HG02759 (cell line): ENCODE measurements at regions not wholly inside any gene's neighbourhood (a gene's known extent, or its start where the extent isn't known, plus 50 kb on each side); places are given as distances from the start of the nearest gene placed in this dataset.

Experiments used
- ATAC-seq: cut with Tn5 transposase; IDR thresholded peaks from one replicate; pipeline ENCODE4 v1.9.1; 2021; ENCODE audit warnings: mild to moderate bottlenecking, moderate library complexity; ENCODE audit not compliant: unreplicated experiment

GRCh38 chr16:35452471-35452870 is 1993.1 kb downstream of the TP53TG3F start:
- no peak for ATAC-seq

DNA sequence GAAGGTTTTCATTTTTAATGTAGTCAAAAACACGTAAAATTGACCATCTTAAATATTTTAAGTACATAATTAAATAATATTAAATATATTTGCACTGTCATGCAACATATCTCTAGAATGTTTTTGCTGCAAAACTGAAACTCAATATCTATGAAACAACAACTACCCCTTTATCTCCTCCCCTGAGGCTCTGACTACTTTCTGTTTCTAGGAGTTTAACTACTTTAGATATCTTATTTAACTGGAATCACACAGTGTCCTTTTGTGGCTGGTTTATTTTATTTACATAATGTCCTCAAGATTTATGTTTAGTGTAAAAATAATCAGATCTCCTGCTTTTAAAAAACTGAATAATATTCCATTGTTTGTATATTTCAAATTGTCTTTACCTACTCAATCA is 2003.9 kb downstream of the TP53TG3F start:
- ATAC-seq: no peak

DNA sequence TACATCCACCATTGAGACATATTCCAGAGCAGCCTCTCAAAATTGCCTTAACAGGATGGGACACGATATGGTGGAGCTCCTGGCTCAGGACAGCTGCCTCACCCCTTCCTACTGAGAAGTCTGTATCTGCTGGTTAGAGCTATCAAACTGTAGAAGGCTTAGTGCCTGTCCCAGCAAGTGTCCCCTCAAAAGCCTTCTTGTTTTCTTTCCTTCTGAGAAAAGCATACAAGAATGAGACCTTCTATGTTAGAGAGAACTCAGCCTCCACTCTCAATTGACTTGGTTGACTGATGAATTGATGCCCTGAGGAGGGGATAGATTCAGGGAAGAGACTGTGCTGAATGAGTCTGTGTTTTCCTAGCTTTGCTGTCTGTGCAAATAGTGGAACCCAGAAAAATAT is 2020.9 kb downstream of the TP53TG3F start:
- no peak for ATAC-seq

GRCh38 chr16:35480988-35481387 is 2021.6 kb downstream of the TP53TG3F start:
- no peak for ATAC-seq

DNA sequence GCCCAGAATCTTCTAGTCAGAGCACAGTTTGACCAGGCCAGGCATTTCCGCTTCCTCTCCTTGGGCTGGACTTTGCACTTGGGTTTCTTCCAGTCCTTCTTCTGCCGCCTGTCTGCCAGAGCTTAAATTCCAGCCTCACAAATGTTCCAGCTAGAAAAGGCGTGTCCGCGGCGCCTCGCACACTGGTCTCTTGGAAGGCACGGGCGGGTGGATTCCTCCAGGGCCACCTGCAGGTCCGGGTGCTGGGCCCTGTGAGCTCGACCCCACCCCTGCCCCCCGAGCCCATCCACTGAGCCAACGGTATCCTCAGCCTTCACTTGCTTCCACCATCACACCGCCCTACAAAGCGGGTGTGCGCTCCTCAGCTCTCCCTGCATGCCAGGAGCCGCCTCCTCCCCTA is 2026.5 kb downstream of the TP53TG3F start:
- ATAC-seq: no peak

GRCh38 chr16:35492225-35492624 is 2032.8 kb downstream of the TP53TG3F start:
- ATAC-seq: no peak

- ATAC-seq: no peak
These were observed 2038.0 kb downstream of the TP53TG3F start for GRCh38 chr16:35497399-35497798.

GRCh38 chr16:35506018-35506897 is 2046.8 kb downstream of the TP53TG3F start:
- ATAC-seq: no peak

- ATAC-seq: no peak
These were observed 2047.4 kb downstream of the TP53TG3F start for GRCh38 chr16:35506898-35507194.

- ATAC-seq: no peak
These were observed 2051.3 kb downstream of the TP53TG3F start for GRCh38 chr16:35510701-35511100.

DNA sequence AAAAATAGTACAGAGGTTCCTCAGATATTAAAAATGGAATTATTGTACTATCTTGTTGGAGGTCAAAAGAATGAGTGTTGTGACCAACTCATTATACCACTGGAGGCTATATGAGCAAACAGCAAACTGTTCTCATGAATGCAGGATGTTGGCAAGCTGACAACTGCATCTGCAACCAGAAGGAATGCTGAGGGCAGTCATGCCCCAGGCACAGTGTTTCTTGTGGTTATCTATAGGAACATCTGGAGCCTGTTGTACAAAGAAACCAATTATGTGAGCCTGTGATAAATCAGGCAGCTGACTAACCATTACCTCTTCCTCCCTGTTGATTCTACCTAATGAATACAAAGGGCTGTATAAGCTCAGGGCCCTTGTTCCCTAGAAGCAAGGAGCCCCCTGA is 2057.1 kb downstream of the TP53TG3F start:
- no peak for ATAC-seq

- ATAC-seq: no peak
These were observed 2057.6 kb downstream of the TP53TG3F start for GRCh38 chr16:35516971-35517370.

DNA sequence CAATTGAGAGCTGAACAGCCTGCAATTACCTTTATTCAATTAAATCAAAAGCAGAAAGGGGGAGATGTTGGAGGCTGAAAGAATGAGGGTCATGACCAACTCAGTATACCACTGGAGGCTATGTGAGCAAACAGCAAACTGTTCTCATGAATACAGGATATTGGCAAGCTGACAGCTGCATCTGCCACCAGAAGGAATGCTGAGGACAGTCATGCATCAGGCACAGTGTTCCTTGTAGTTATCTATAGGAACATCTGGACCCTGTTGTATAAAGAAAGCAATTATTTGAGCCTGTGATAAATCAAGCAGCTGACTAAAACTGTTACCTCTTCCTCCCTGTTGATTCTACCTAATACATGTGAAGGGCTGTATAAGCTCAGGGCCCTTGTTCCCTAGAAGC is 2064.6 kb downstream of the TP53TG3F start:
- no peak for ATAC-seq

- ATAC-seq: no peak
These were observed 2066.7 kb downstream of the TP53TG3F start for GRCh38 chr16:35525979-35526590.

DNA sequence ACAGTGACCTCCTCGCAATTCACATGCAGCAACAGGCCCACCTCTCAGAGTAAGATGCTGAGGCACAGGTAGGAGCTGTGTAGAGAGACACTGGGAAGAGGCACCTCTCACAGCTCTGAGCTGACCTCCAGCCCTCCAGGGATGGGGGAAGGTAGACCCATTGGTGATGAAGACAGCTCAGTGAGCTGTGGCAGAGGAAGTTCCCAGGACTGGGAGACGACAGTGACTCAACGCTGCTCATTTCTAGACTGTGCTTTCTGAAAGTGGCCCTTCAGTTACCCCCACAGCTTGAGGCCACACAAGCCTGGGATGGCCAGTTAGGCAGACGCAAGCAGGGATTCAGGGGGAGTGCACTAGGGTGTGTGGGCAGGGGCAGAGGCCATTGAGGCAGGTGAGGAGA is 2073.2 kb downstream of the TP53TG3F start:
- no peak for ATAC-seq

GRCh38 chr16:35533683-35534082 is 2074.3 kb downstream of the TP53TG3F start:
- no peak for ATAC-seq

GRCh38 chr16:35543486-35543885 is 2084.1 kb downstream of the TP53TG3F start:
- ATAC-seq: no peak

GRCh38 chr16:35552763-35553162 is 2093.4 kb downstream of the TP53TG3F start:
- no peak for ATAC-seq

- no peak for ATAC-seq
These were observed 2098.3 kb downstream of the TP53TG3F start for GRCh38 chr16:35557731-35558130.

DNA sequence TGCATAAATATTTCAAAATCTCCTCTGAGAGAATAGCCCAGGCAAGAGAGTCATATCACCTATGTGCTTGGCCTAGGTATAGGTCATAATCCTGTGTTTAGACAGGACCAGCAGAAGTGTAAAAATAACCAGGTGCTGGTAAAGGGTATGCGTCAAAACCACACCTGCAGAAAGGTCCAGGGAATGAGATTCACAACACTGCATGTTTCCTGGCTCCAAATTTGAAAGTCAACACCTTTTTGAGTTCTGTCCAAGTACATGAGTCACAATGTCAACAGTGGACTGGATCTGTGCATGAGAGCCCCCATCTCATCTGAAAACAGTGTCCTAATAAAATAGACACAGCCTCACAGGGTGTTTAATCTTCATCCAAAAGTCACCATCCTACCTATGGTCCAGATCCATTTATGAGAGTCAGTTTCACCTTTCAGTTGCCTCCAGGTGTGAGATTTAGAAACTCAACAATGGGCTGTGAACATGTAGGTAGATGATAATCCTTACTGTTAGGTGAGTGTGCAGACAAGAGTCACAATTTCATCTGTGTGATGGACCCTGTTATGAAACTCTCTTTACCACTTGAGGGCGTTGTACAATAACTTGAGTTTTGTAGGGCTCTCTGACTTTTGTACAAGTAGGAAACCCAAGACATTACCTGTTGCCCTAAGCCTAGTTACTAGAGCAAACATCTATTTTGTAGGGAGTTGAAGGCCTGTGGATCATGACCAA is 2100.7 kb downstream of the TP53TG3F start:
- no peak for ATAC-seq

GRCh38 chr16:35560637-35560984 is 2101.2 kb downstream of the TP53TG3F start:
- ATAC-seq: no peak

GRCh38 chr16:35561346-35561745 is 2101.9 kb downstream of the TP53TG3F start:
- no peak for ATAC-seq
